ENCODE measurements at regions not wholly inside any gene's neighbourhood (a gene's known extent, or its start where the extent isn't known, plus 50 kb on each side); places are given as distances from the start of the nearest gene placed in this dataset.

GRCh38 chr3:188019727-188020126 lies 134.2 kb upstream of the LPP start:
- TF ChIP-seq RAD21 (IDR thresholded peaks at IDR 0.05; ENCODE audit: low read length) = no peak
- TF ChIP-seq CTCF (IDR thresholded peaks at IDR 0.05) = no peak
- TF ChIP-seq POLR2AphosphoS5 (IDR thresholded peaks at IDR 0.05; ENCODE audit: low read depth, low read length) = no peak
- TF ChIP-seq, protein P1, sequence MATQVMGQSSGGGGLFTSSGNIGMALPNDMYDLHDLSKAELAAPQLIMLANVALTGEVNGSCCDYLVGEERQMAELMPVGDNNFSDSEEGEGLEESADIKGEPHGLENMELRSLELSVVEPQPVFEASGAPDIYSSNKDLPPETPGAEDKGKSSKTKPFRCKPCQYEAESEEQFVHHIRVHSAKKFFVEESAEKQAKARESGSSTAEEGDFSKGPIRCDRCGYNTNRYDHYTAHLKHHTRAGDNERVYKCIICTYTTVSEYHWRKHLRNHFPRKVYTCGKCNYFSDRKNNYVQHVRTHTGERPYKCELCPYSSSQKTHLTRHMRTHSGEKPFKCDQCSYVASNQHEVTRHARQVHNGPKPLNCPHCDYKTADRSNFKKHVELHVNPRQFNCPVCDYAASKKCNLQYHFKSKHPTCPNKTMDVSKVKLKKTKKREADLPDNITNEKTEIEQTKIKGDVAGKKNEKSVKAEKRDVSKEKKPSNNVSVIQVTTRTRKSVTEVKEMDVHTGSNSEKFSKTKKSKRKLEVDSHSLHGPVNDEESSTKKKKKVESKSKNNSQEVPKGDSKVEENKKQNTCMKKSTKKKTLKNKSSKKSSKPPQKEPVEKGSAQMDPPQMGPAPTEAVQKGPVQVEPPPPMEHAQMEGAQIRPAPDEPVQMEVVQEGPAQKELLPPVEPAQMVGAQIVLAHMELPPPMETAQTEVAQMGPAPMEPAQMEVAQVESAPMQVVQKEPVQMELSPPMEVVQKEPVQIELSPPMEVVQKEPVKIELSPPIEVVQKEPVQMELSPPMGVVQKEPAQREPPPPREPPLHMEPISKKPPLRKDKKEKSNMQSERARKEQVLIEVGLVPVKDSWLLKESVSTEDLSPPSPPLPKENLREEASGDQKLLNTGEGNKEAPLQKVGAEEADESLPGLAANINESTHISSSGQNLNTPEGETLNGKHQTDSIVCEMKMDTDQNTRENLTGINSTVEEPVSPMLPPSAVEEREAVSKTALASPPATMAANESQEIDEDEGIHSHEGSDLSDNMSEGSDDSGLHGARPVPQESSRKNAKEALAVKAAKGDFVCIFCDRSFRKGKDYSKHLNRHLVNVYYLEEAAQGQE (IDR thresholded peaks at IDR 0.05; ENCODE audit: low read depth, low read length) = no peak
- TF ChIP-seq, protein P2, sequence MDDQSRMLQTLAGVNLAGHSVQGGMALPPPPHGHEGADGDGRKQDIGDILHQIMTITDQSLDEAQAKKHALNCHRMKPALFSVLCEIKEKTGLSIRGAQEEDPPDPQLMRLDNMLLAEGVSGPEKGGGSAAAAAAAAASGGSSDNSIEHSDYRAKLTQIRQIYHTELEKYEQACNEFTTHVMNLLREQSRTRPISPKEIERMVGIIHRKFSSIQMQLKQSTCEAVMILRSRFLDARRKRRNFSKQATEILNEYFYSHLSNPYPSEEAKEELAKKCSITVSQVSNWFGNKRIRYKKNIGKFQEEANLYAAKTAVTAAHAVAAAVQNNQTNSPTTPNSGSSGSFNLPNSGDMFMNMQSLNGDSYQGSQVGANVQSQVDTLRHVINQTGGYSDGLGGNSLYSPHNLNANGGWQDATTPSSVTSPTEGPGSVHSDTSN (IDR thresholded peaks at IDR 0.05) = no peak
- no peak for TF ChIP-seq CHD2 (IDR thresholded peaks at IDR 0.05; ENCODE audit: low read length, partially characterized antibody)
- TF ChIP-seq EZH2phosphoT487 (IDR thresholded peaks at IDR 0.05; ENCODE audit: borderline replicate concordance, low read depth) = no peak
- no peak for TF ChIP-seq EP300 (IDR thresholded peaks at IDR 0.05; ENCODE audit: borderline replicate concordance in 1 of 2, low read depth in 1 of 2, low read length in 1 of 2)
- no peak for TF ChIP-seq ZBTB33 (IDR thresholded peaks at IDR 0.05; ENCODE audit: borderline replicate concordance, low read depth)
- no peak for TF ChIP-seq TAF1 (IDR thresholded peaks at IDR 0.05; ENCODE audit: borderline replicate concordance, low read depth, low read length)
- no peak for TF ChIP-seq JUND (IDR thresholded peaks at IDR 0.05)
- no peak for TF ChIP-seq YY1 (IDR thresholded peaks at IDR 0.05; ENCODE audit: low read depth)

Measured in SK-N-SH (cell line).